HL-60 (cell line): ENCODE measurements at regions not wholly inside any gene's neighbourhood (a gene's known extent, or its start where the extent isn't known, plus 50 kb on each side); places are given as distances from the start of the nearest gene placed in this dataset.

Experiments used
- DNase-seq, 2 experiments: peaks; one replicate each; pipeline ENCODE4 v3.0.0-alpha.2; 2010 to 2020; ENCODE audit warnings: low read depth in 1 of 2, low spot score in 1 of 2
- H3K27ac ChIP-seq: fragments of 250-450 bp; sonication (Bioruptor Pico); replicated peaks from 2 replicates; pipeline ENCODE4 v1.5.1; 2020; ENCODE audit warnings: mild to moderate bottlenecking, moderate library complexity
- H3K27me3 ChIP-seq: fragments of 250-450 bp; sonication (Bioruptor Pico); 2 replicates; pipeline ENCODE4 v1.5.1; 2021; ENCODE audit warnings: mild to moderate bottlenecking, moderate library complexity; ENCODE audit not compliant: insufficient read depth, poor library complexity, severe bottlenecking
- H3K4me3 ChIP-seq: replicated peaks from 2 replicates; pipeline ENCODE4 v1.5.1; 2011; ENCODE audit warnings: mild to moderate bottlenecking, control low read depth, low read length; ENCODE audit not compliant: insufficient read depth
- CTCF ChIP-seq: IDR thresholded peaks from one replicate; pipeline ENCODE4 v1.5.1; 2011; ENCODE audit warnings: low read length, control low read depth, inconsistent platforms; ENCODE audit not compliant: insufficient read depth
- GABPA ChIP-seq: IDR thresholded peaks from 2 replicates; pipeline ENCODE4 v1.6.1; 2012; ENCODE audit warnings: low read depth
- POLR2AphosphoS5 ChIP-seq: IDR thresholded peaks from 2 replicates; pipeline ENCODE4 v1.6.1; 2012; ENCODE audit warnings: low read depth
- SPI1 ChIP-seq: IDR thresholded peaks from 2 replicates; pipeline ENCODE4 v1.6.1; 2012; ENCODE audit warnings: low read depth, mild to moderate bottlenecking, borderline replicate concordance
- TF ChIP-seq, protein P1 (sequence below): IDR thresholded peaks from 2 replicates; pipeline ENCODE4 v1.6.1; 2012; ENCODE audit warnings: low read depth; ENCODE audit not compliant: insufficient replicate concordance

DNA sequence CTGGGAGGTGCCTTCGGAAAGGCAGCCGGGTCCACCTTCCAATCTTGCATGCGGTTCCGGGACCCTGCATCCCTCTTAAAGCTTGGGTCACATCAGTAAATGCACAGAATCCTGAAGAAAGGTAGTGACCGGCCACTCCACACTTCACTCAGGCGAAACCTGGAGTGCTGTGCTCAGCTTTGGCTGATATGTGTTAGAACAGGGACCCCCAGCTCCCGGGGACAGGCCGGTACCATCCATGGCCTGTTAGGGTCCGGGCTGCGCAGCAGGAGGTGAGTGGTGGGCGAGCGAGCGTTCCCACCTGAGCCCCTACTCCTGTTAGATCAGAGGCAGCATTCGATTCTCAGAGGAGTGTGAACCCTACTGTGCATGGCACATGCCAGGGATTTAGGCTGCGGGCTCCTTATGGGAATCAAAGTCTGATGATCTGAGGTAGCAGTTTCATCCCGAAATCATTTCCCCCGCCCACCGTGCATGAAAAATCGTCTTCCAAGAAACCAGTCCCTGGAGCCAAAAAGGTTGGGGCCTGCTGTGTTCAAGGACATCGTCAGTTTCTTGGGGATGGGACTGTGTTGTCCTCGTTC, 143.0 kb downstream of the ERMARD start:
- Histone ChIP-seq H3K27ac (no peak overlapping the region), H3K27me3 (no peaks in the 10 kb centered on the region), H3K4me3 (no peak overlapping the region)
- no peak for DNase-seq
- TF ChIP-seq SPI1 (no peak), POLR2AphosphoS5 (no peak), CTCF (no peak), GABPA (no peak)
- TF ChIP-seq, protein P1, sequence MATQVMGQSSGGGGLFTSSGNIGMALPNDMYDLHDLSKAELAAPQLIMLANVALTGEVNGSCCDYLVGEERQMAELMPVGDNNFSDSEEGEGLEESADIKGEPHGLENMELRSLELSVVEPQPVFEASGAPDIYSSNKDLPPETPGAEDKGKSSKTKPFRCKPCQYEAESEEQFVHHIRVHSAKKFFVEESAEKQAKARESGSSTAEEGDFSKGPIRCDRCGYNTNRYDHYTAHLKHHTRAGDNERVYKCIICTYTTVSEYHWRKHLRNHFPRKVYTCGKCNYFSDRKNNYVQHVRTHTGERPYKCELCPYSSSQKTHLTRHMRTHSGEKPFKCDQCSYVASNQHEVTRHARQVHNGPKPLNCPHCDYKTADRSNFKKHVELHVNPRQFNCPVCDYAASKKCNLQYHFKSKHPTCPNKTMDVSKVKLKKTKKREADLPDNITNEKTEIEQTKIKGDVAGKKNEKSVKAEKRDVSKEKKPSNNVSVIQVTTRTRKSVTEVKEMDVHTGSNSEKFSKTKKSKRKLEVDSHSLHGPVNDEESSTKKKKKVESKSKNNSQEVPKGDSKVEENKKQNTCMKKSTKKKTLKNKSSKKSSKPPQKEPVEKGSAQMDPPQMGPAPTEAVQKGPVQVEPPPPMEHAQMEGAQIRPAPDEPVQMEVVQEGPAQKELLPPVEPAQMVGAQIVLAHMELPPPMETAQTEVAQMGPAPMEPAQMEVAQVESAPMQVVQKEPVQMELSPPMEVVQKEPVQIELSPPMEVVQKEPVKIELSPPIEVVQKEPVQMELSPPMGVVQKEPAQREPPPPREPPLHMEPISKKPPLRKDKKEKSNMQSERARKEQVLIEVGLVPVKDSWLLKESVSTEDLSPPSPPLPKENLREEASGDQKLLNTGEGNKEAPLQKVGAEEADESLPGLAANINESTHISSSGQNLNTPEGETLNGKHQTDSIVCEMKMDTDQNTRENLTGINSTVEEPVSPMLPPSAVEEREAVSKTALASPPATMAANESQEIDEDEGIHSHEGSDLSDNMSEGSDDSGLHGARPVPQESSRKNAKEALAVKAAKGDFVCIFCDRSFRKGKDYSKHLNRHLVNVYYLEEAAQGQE: no peak

DNA sequence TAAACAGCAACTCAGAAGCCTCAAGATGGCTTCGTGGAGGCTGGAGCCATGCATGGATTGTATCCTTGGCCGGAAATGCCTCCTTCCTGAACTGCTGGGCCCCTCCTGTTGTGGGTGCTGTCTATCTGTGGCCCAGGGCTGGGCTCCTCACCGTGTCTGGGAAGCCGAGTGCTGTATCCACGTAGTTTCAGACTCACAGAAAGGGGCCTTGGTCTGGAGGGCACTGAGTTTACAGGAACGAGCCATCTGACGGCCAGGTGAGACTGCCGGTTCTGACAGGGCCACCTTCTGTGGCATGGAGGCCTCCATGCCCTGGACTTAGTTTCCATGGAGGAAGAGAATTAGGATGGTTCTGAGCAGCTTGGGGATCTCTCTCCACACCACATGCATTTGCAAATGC, 142.2 kb downstream of the ERMARD start:
- Histone ChIP-seq H3K27me3 (no peaks in the 10 kb centered on the region), H3K27ac (no peak overlapping the region), H3K4me3 (no peak overlapping the region)
- DNase-seq: no peak
- TF ChIP-seq, protein P1: no peak
- TF ChIP-seq CTCF (no peak), SPI1 (no peak), GABPA (no peak), POLR2AphosphoS5 (no peak)

DNA sequence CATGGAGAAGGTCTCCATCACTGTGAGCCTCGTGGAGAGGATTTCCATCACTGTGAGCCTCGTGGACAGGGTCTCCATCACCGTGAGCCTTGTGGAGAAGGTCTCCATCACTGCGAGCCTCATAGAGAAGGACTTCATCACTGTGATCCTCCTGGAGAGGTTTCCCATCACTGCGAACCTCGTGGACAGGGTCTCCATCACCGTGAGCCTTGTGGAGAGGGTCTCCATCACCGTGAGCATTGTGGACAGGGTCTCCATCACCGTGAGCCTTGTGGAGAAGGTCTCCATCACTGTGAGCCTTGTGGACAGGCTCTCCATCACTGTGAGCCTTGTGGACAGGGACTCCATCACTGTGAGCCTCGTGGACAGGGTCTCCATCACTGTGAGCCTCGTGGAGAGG, 140.4 kb downstream of the ERMARD start:
- TF ChIP-seq SPI1: no peak
- TF ChIP-seq, protein P1: no peak
- TF ChIP-seq GABPA: no peak
- no peak for TF ChIP-seq CTCF
- TF ChIP-seq POLR2AphosphoS5: no peak
- no peak for DNase-seq
- H3K4me3 ChIP-seq: no peak overlapping the region
- H3K27me3 ChIP-seq: no peaks in the 10 kb centered on the region
- no peak overlapping the region for H3K27ac ChIP-seq
